GM19324 (cell line): ENCODE measurements at regions not wholly inside any gene's neighbourhood (a gene's known extent, or its start where the extent isn't known, plus 50 kb on each side); places are given as distances from the start of the nearest gene placed in this dataset.
"Not testable (repeated sequence)": the region's sequence is repeated elsewhere in the genome, so short reads cannot be mapped to it uniquely, and the experiment has no call there.

ENCODE experiments used
- ATAC-seq: cut with Tn5 transposase; IDR thresholded peaks from one replicate; pipeline ENCODE4 v1.9.1; 2021; ENCODE audit warnings: mild to moderate bottlenecking, moderate library complexity; ENCODE audit not compliant: unreplicated experiment, low FRiP score

- ATAC-seq: peak; percentile 61
These were observed 196.9 kb downstream of the AVL9 start for GRCh38 chr7:32691965-32692815.

- not testable (repeated sequence) for ATAC-seq
These were observed 192.8 kb downstream of the AVL9 start for GRCh38 chr7:32688092-32688491.

GRCh38 chr7:32681174-32681518 is 185.9 kb downstream of the AVL9 start:
- no peak for ATAC-seq

GRCh38 chr7:32680259-32681173 is 185.2 kb downstream of the AVL9 start:
- no peak for ATAC-seq

- ATAC-seq: no peak
These were observed 183.9 kb downstream of the AVL9 start for GRCh38 chr7:32679192-32679591.

- no peak for ATAC-seq
These were observed 182.3 kb downstream of the AVL9 start for GRCh38 chr7:32677593-32677992.

- ATAC-seq: no peak
These were observed 181.1 kb downstream of the AVL9 start for GRCh38 chr7:32676249-32676941.

GRCh38 chr7:32673275-32673983 is 178.1 kb downstream of the AVL9 start:
- no peak for ATAC-seq

GRCh38 chr7:32670110-32671025 is 175.1 kb downstream of the AVL9 start:
- ATAC-seq: no peak

GRCh38 chr7:32669173-32669870 is 174.0 kb downstream of the AVL9 start:
- ATAC-seq: not testable (repeated sequence)

GRCh38 chr7:32668387-32669097 is 173.3 kb downstream of the AVL9 start:
- ATAC-seq: not testable (repeated sequence)

GRCh38 chr7:32667586-32667985 is 172.3 kb downstream of the AVL9 start:
- not testable (repeated sequence) for ATAC-seq

GRCh38 chr7:32663805-32664211 is 168.5 kb downstream of the AVL9 start:
- ATAC-seq: not testable (repeated sequence)

- not testable (repeated sequence) for ATAC-seq
These were observed 167.2 kb downstream of the AVL9 start for GRCh38 chr7:32662509-32662908.

GRCh38 chr7:32661929-32662328 is 166.6 kb downstream of the AVL9 start:
- ATAC-seq: no peak

GRCh38 chr7:32661501-32661900 is 166.2 kb downstream of the AVL9 start:
- no peak for ATAC-seq

GRCh38 chr7:32660936-32661335 is 165.6 kb downstream of the AVL9 start:
- no peak for ATAC-seq

- no peak for ATAC-seq
These were observed 164.6 kb downstream of the AVL9 start for GRCh38 chr7:32659853-32660252.
